ENCODE measurements at regions not wholly inside any gene's neighbourhood (a gene's known extent, or its start where the extent isn't known, plus 50 kb on each side); places are given as distances from the start of the nearest gene placed in this dataset.

DNA sequence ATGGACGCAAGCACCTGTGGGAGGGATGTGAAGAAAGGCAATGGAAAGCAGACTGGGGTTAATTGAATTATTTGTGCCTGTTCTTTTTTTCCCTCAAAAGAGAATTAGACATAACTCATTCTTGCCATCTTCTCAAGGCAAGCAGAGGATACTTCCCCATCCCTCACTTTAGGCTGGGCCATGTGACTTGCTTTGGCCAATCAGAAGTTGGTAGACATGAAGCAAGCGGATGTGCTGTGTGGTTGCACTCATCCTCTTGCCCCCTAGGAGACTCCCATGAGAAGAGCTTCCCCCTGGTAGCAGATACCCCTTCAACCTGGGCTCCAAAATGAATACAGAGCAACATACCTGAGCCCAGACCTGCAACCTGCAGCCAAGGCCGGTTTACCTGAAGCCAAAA lies 124.4 kb upstream of the ZC3H12C start:
- Mint-ChIP-seq H3K9me3 (peaks cover 0 to 5% (median 0%) of the 10 kb centered on the region in 7 donors), H3K27ac (no peak overlapping the region), H3K36me3 (no peaks in the 10 kb centered on the region), H3K27me3 (no peaks in the 10 kb centered on the region), H3K4me1 (peaks cover 0 to 13% (median 5%) of the 10 kb centered on the region in 4 donors), H3K4me3 (no peak overlapping the region)
- Histone ChIP-seq H3K4me3 (ENCODE audit: low read depth, low read length) (no peak overlapping the region), H3K27ac (ENCODE audit: insufficient read depth, low read length, poor library complexity, severe bottlenecking) (no peak overlapping the region), H3K9me3 (ENCODE audit: control insufficient read depth in 2 of 2, low read length in 2 of 2) (no peaks in the 10 kb centered on the region), H3K4me1 (ENCODE audit: control insufficient read depth, insufficient read depth, low read length, poor library complexity, severe bottlenecking) (peaks cover 6% of the 10 kb centered on the region), H3K27me3 (ENCODE audit: control insufficient read depth, insufficient read depth, low read length) (no peaks in the 10 kb centered on the region), H3K36me3 (ENCODE audit: control insufficient read depth, insufficient read depth, low read length) (no peaks in the 10 kb centered on the region)
- DNase-seq: no peak
- no peak for ATAC-seq (ENCODE audit: low read depth in 2 of 2)

DNA sequence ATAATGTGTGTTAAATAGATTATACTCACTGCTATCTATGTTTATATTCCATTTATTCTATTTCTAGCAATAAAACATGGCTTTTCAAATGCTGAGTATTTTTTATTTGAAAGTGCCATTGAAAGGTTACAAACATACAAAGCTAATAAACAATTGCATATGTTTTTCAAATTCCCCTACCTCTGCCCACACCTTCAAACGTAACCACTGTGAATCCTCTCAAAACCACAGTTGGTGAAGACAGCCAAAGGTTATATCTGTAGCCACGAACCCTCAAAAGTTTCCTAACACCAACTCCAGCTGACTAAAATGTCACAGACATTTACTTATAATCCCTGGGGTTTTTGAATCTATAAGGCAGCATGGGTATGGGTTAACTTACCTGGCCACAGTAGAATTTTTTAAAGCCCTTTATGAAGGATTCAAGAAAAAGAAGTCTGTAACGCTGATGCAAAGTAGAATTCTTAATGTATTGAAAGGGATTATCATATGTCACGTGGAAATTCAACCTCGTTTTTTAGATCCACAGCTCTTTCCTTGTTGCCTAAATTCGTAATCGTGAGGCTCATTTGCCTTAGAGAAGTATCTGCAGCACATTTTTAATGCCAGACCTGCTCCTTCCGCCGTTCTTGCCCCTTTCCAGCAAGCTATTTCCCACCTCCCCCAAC lies 122.5 kb upstream of the ZC3H12C start:
- Mint-ChIP-seq H3K27ac (no peak overlapping the region), H3K36me3 (no peaks in the 10 kb centered on the region), H3K9me3 (peaks cover 0 to 3% (median 0%) of the 10 kb centered on the region in 7 donors), H3K4me3 (peak overlapping the region in 1 of 4 donors; percentile 31), H3K27me3 (peaks cover under 1% of the 10 kb centered on the region), H3K4me1 (peaks cover 0 to 13% (median 5%) of the 10 kb centered on the region in 4 donors)
- H3K9me3 ChIP-seq (ENCODE audit: control insufficient read depth in 2 of 2, low read length in 2 of 2): no peaks in the 10 kb centered on the region
- peak in 1 of 3 donors; percentile 18 for DNase-seq
- H3K4me1 ChIP-seq (ENCODE audit: control insufficient read depth, insufficient read depth, low read length, poor library complexity, severe bottlenecking): peaks cover 6% of the 10 kb centered on the region
- no peaks in the 10 kb centered on the region for H3K27me3 ChIP-seq (ENCODE audit: control insufficient read depth, insufficient read depth, low read length)
- H3K36me3 ChIP-seq (ENCODE audit: control insufficient read depth, insufficient read depth, low read length): no peaks in the 10 kb centered on the region
- H3K27ac ChIP-seq (ENCODE audit: insufficient read depth, low read length, poor library complexity, severe bottlenecking): no peak overlapping the region
- peak overlapping the region; percentile 21 for H3K4me3 ChIP-seq (ENCODE audit: low read depth, low read length)
- no peak for ATAC-seq (ENCODE audit: low read depth in 2 of 2)

DNA sequence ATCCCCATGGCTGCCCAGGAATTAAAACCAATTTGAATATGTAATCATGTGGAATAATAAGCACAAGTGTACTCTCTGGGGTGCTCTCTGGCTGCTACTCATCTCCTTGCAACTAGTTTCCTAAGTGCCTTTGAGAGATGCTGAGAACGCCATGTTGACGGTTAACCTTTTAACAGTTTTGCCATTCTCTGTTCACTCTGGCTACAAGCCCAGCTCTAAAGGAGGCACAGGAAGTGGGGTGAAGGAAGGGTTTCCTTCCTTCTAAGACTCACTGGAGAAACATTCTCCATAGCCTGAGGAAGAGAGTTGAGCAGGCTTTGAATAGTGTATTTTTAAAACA lies 122.0 kb upstream of the ZC3H12C start:
- ATAC-seq (ENCODE audit: low read depth in 2 of 2) (no peak), DNase-seq (peak in 1 of 3 donors; percentile 16)
- H3K36me3 ChIP-seq (ENCODE audit: control insufficient read depth, insufficient read depth, low read length): no peaks in the 10 kb centered on the region
- Mint-ChIP-seq H3K4me1 (peaks cover 0 to 13% (median 5%) of the 10 kb centered on the region in 4 donors), H3K4me3 (peak overlapping the region in 1 of 4 donors; percentile 31), H3K27me3 (peaks cover 6% of the 10 kb centered on the region), H3K36me3 (no peaks in the 10 kb centered on the region), H3K27ac (no peak overlapping the region), H3K9me3 (peaks cover 0 to 3% (median 0%) of the 10 kb centered on the region in 7 donors)
- no peak overlapping the region for H3K27ac ChIP-seq (ENCODE audit: insufficient read depth, low read length, poor library complexity, severe bottlenecking)
- no peaks in the 10 kb centered on the region for H3K27me3 ChIP-seq (ENCODE audit: control insufficient read depth, insufficient read depth, low read length)
- no peaks in the 10 kb centered on the region for H3K9me3 ChIP-seq (ENCODE audit: control insufficient read depth in 2 of 2, low read length in 2 of 2)
- peaks cover 6% of the 10 kb centered on the region for H3K4me1 ChIP-seq (ENCODE audit: control insufficient read depth, insufficient read depth, low read length, poor library complexity, severe bottlenecking)
- peak overlapping the region; percentile 21 for H3K4me3 ChIP-seq (ENCODE audit: low read depth, low read length)

DNA sequence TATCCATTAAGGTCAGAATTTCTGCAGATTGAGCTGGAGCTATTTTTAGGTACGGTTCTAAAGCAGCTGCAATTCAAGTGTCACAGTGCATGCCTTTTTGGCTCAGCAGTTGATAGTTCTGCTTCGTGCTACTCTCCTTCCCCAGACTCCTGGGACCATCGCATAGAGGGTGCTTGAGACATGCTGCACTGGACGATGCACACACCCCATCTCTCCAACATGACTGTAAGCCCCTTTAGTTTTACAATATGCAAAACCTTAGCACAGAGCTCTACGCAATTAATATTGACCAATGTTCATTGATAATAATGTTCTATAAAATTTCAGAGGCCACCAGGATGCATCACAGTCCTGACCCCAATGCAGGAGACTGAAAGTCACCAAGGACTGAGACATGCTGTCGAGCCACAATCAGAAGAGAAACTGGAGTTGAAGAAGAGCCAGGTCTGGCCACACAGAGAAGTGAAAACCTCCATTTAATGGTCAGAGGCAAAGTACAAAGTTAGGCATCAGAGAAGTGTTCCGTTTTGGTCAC lies 120.9 kb upstream of the ZC3H12C start:
- Mint-ChIP-seq H3K9me3 (peaks cover 0 to 3% (median 0%) of the 10 kb centered on the region in 7 donors), H3K27me3 (peaks cover 6% of the 10 kb centered on the region), H3K36me3 (no peaks in the 10 kb centered on the region), H3K27ac (no peak overlapping the region), H3K4me1 (peaks cover 0 to 13% (median 5%) of the 10 kb centered on the region in 4 donors), H3K4me3 (no peak overlapping the region)
- no peak overlapping the region for H3K27ac ChIP-seq (ENCODE audit: insufficient read depth, low read length, poor library complexity, severe bottlenecking)
- no peaks in the 10 kb centered on the region for H3K9me3 ChIP-seq (ENCODE audit: control insufficient read depth in 2 of 2, low read length in 2 of 2)
- H3K4me3 ChIP-seq (ENCODE audit: low read depth, low read length): no peak overlapping the region
- H3K4me1 ChIP-seq (ENCODE audit: control insufficient read depth, insufficient read depth, low read length, poor library complexity, severe bottlenecking): peaks cover 6% of the 10 kb centered on the region
- ATAC-seq (ENCODE audit: low read depth in 2 of 2) (no peak), DNase-seq (no peak)
- H3K36me3 ChIP-seq (ENCODE audit: control insufficient read depth, insufficient read depth, low read length): no peaks in the 10 kb centered on the region
- no peaks in the 10 kb centered on the region for H3K27me3 ChIP-seq (ENCODE audit: control insufficient read depth, insufficient read depth, low read length)

DNA sequence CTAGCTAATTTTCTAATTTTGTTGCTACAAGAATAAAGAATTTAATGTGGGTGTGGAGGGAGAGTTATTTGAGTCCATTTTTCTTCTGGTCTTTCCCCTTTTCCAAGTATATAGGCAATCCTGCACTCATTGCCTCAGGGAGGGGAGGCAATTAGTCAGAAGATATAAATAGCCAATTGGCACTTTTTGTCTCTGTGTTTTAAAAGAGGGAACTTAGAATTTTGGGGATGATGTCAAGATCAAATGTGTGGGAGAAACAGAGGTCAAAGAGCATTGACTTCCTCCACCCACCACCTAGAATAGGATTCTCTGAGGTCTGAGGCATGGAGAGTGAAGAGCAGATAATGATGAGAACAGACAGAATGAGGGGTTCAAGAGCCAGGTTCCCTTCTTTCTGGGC lies 120.3 kb upstream of the ZC3H12C start:
- Mint-ChIP-seq H3K27ac (no peak overlapping the region), H3K9me3 (peaks cover 0 to 3% (median 0%) of the 10 kb centered on the region in 7 donors), H3K36me3 (no peaks in the 10 kb centered on the region), H3K4me3 (no peak overlapping the region), H3K4me1 (peaks cover 0 to 13% (median 5%) of the 10 kb centered on the region in 4 donors), H3K27me3 (peaks cover 6% of the 10 kb centered on the region)
- Histone ChIP-seq H3K9me3 (ENCODE audit: control insufficient read depth in 2 of 2, low read length in 2 of 2) (no peaks in the 10 kb centered on the region), H3K4me3 (ENCODE audit: low read depth, low read length) (no peak overlapping the region), H3K36me3 (ENCODE audit: control insufficient read depth, insufficient read depth, low read length) (no peaks in the 10 kb centered on the region), H3K27ac (ENCODE audit: insufficient read depth, low read length, poor library complexity, severe bottlenecking) (no peak overlapping the region), H3K4me1 (ENCODE audit: control insufficient read depth, insufficient read depth, low read length, poor library complexity, severe bottlenecking) (peaks cover 6% of the 10 kb centered on the region), H3K27me3 (ENCODE audit: control insufficient read depth, insufficient read depth, low read length) (no peaks in the 10 kb centered on the region)
- ATAC-seq (ENCODE audit: low read depth in 2 of 2): no peak
- no peak for DNase-seq

DNA sequence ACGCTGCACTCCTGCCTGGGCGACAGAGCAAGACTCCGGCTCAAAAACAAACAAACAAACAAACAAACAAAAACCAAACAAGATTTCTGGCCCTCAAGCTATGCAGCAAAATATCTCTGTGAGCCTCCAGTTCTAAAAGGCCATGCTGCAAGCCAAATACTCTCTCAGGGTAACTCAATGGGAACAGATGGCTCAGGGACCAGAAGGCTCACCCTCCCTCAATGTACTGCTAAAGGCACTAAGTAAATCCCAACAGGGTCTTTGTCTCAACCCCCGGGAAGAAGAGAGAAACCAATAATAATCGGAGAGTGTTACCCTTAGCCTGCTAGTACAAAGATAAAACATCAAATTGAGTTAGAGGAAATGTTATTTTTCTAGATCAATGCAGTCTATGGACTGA lies 119.7 kb upstream of the ZC3H12C start:
- Mint-ChIP-seq H3K27me3 (peaks cover 6% of the 10 kb centered on the region), H3K36me3 (no peaks in the 10 kb centered on the region), H3K4me1 (peaks cover 0 to 13% (median 5%) of the 10 kb centered on the region in 4 donors), H3K27ac (no peak overlapping the region), H3K4me3 (no peak overlapping the region), H3K9me3 (peaks cover 0 to 3% (median 0%) of the 10 kb centered on the region in 7 donors)
- Histone ChIP-seq H3K4me3 (ENCODE audit: low read depth, low read length) (no peak overlapping the region), H3K9me3 (ENCODE audit: control insufficient read depth in 2 of 2, low read length in 2 of 2) (no peaks in the 10 kb centered on the region), H3K27ac (ENCODE audit: insufficient read depth, low read length, poor library complexity, severe bottlenecking) (no peak overlapping the region), H3K36me3 (ENCODE audit: control insufficient read depth, insufficient read depth, low read length) (no peaks in the 10 kb centered on the region), H3K4me1 (ENCODE audit: control insufficient read depth, insufficient read depth, low read length, poor library complexity, severe bottlenecking) (peaks cover 6% of the 10 kb centered on the region), H3K27me3 (ENCODE audit: control insufficient read depth, insufficient read depth, low read length) (no peaks in the 10 kb centered on the region)
- ATAC-seq (ENCODE audit: low read depth in 2 of 2): no peak
- no peak for DNase-seq

DNA sequence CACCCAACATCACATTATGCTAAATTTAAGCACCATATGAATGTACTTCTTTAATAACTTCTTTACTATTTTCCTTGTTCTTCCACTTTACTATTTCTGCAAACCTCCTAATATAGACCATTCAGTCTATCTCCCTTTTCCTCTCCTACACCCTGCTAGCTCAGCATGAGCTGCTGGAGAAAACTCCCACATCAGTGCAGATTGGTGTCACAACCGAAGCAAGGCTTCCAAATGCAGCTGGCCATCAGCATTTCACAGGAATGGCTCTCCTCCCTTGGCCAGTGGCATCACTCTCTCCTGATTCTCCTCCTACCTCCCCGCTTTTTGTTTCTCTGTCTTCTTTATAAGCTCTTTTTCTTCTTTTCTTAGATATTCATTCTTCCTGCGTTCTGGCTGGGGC lies 118.7 kb upstream of the ZC3H12C start:
- no peak overlapping the region for H3K4me3 ChIP-seq (ENCODE audit: low read depth, low read length)
- Mint-ChIP-seq H3K9me3 (peaks cover 0 to 3% (median 0%) of the 10 kb centered on the region in 7 donors), H3K27me3 (peaks cover 6% of the 10 kb centered on the region), H3K36me3 (no peaks in the 10 kb centered on the region), H3K27ac (no peak overlapping the region), H3K4me3 (no peak overlapping the region), H3K4me1 (peaks cover 0 to 13% (median 5%) of the 10 kb centered on the region in 4 donors)
- H3K27ac ChIP-seq (ENCODE audit: insufficient read depth, low read length, poor library complexity, severe bottlenecking): no peak overlapping the region
- H3K4me1 ChIP-seq (ENCODE audit: control insufficient read depth, insufficient read depth, low read length, poor library complexity, severe bottlenecking): peaks cover 6% of the 10 kb centered on the region
- H3K36me3 ChIP-seq (ENCODE audit: control insufficient read depth, insufficient read depth, low read length): no peaks in the 10 kb centered on the region
- H3K9me3 ChIP-seq (ENCODE audit: control insufficient read depth in 2 of 2, low read length in 2 of 2): no peaks in the 10 kb centered on the region
- DNase-seq (no peak), ATAC-seq (ENCODE audit: low read depth in 2 of 2) (no peak)
- no peaks in the 10 kb centered on the region for H3K27me3 ChIP-seq (ENCODE audit: control insufficient read depth, insufficient read depth, low read length)

DNA sequence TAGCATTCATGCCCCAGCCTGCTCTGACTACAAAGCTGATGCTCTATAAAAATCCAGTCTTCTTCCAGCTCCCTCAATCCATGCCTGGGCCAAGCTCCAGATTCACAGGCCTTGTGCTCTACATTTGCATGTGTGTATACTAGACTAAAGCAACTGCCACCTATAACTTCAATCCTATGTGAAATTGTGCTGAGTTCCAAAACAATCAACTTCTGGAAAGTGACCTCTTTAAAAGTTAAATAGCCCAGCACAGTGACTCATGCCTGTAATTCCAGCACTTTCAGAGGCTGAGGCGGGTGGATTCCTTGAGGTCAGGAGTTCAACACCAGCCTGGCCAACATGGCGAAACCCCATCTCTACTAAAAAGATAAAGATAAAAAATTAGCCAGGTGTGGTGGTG lies 114.3 kb upstream of the ZC3H12C start:
- no peak for ATAC-seq (ENCODE audit: low read depth in 2 of 2)
- no peaks in the 10 kb centered on the region for H3K36me3 Mint-ChIP-seq

More for the DNA sequence above, 114.3 kb upstream of the ZC3H12C start:
- H3K36me3 ChIP-seq (ENCODE audit: control insufficient read depth, insufficient read depth, low read length): no peaks in the 10 kb centered on the region
- no peak overlapping the region for H3K4me3 Mint-ChIP-seq
- no peak overlapping the region for H3K27ac Mint-ChIP-seq
- no peaks in the 10 kb centered on the region for H3K4me1 ChIP-seq (ENCODE audit: control insufficient read depth, insufficient read depth, low read length, poor library complexity, severe bottlenecking)
- no peak overlapping the region for H3K4me3 ChIP-seq (ENCODE audit: low read depth, low read length)
- H3K27ac ChIP-seq (ENCODE audit: insufficient read depth, low read length, poor library complexity, severe bottlenecking): no peak overlapping the region
- H3K4me1 Mint-ChIP-seq: peaks cover 0 to under 1% (median 0%) of the 10 kb centered on the region in 4 donors
- DNase-seq: no peak
- H3K9me3 ChIP-seq (ENCODE audit: control insufficient read depth in 2 of 2, low read length in 2 of 2): no peaks in the 10 kb centered on the region
- peaks cover 12% of the 10 kb centered on the region for H3K27me3 Mint-ChIP-seq
- H3K9me3 Mint-ChIP-seq: peaks cover 0 to 1% (median 0%) of the 10 kb centered on the region in 7 donors
- H3K27me3 ChIP-seq (ENCODE audit: control insufficient read depth, insufficient read depth, low read length): no peaks in the 10 kb centered on the region

All from CD4-positive, CD25-positive, alpha-beta regulatory T cell (primary cell).